ENCODE measurements at regions not wholly inside any gene's neighbourhood (a gene's known extent, or its start where the extent isn't known, plus 50 kb on each side); places are given as distances from the start of the nearest gene placed in this dataset.

GRCh38 chr10:106106114-106106513 is 1058.4 kb downstream of the SORCS1 start:
- TF ChIP-seq CTCF (IDR thresholded peaks at IDR 0.05) (no peak), EP300 (IDR thresholded peaks at IDR 0.05) (no peak)
